ENCODE measurements at regions not wholly inside any gene's neighbourhood (a gene's known extent, or its start where the extent isn't known, plus 50 kb on each side); places are given as distances from the start of the nearest gene placed in this dataset.

GRCh38 chr6:140917911-140918310, 1214.8 kb upstream of the GJE1 start:
- TF ChIP-seq CTCF (IDR thresholded peaks at IDR 0.05) (no peak), ZFX (IDR thresholded peaks at IDR 0.05; ENCODE audit: borderline replicate concordance) (no peak)
